Spleen (tissue), 11 donors: ENCODE measurements at regions not wholly inside any gene's neighbourhood (a gene's known extent, or its start where the extent isn't known, plus 50 kb on each side); places are given as distances from the start of the nearest gene placed in this dataset.

ENCODE experiments used
- DNase-seq: peaks from one replicate; pipeline ENCODE4 v3.0.0-alpha.2; 2020
- H3K27ac ChIP-seq, 8 donors: fragments of 200-600 bp; sonication (generic) in 7 of 8; 1 replicate in 4 of 8; 2 replicates in 4 of 8; pipeline versions ENCODE4 v1.5.0 to v1.8.0; 2016 to 2021; ENCODE audit warnings: inconsistent platforms in 4 of 8, mild to moderate bottlenecking in 4 of 8, moderate library complexity in 1 of 8
- H3K27me3 ChIP-seq, 7 donors: fragments of 200-600 bp; sonication (generic) in 6 of 7; replicated peaks in 1 of 7; 1 replicate in 4 of 7; 2 replicates in 3 of 7; pipeline versions ENCODE4 v1.5.0 to v1.8.0; 2016 to 2021; ENCODE audit warnings: inconsistent platforms in 3 of 7, mild to moderate bottlenecking in 1 of 7
- H3K36me3 ChIP-seq, 6 donors: fragments of 200-600 bp; sonication (generic) in 5 of 6; 1 replicate in 4 of 6; 2 replicates in 2 of 6; pipeline versions ENCODE4 v1.5.0 to v1.8.0; 2016 to 2021; ENCODE audit warnings: inconsistent platforms in 2 of 6
- H3K4me1 ChIP-seq, 6 donors: fragments of 200-600 bp; sonication (generic) in 5 of 6; 1 replicate in 3 of 6; 2 replicates in 3 of 6; pipeline versions ENCODE4 v1.5.0 to v1.8.0; 2016 to 2021; ENCODE audit warnings: inconsistent platforms in 3 of 6
- H3K4me3 ChIP-seq, 8 donors: fragments of 200-600 bp; sonication (generic) in 7 of 8; 1 replicate in 4 of 8; 2 replicates in 4 of 8; pipeline versions ENCODE4 v1.5.0 to v1.8.0; 2016 to 2021; ENCODE audit warnings: inconsistent platforms in 4 of 8, mild to moderate bottlenecking in 4 of 8, moderate library complexity in 2 of 8
- H3K9me3 ChIP-seq, 8 donors: fragments of 200-600 bp; sonication (generic) in 7 of 8; 1 replicate in 4 of 8; 2 replicates in 4 of 8; pipeline versions ENCODE4 v1.5.0 to v1.8.0; 2016 to 2021; ENCODE audit warnings: inconsistent platforms in 4 of 8
- CTCF ChIP-seq, 11 experiments: fragments of 200-600 bp in 7 of 11; fragments of 450-650 bp in 4 of 11; sonication (generic) in 4 of 11; IDR thresholded peaks in 8 of 11; conservative IDR thresholded peaks in 3 of 11; 1 replicate in 7 of 11; 2 replicates in 4 of 11; pipeline versions ENCODE4 v1.4.0 to v1.8.0; 2016 to 2021; ENCODE audit warnings: antibody characterized with exemption in 11 of 11, inconsistent platforms in 4 of 11, mild to moderate bottlenecking in 1 of 11
- POLR2A ChIP-seq, 3 donors: fragments of 450-650 bp; IDR thresholded peaks; one replicate each; pipeline ENCODE4 v1.5.1; 2017; ENCODE audit warnings: antibody characterized with exemption in 3 of 3, mild to moderate bottlenecking in 1 of 3
- POLR2AphosphoS5 ChIP-seq, 3 donors: sonication (generic); formaldehyde crosslinking; IDR thresholded peaks; one replicate each; pipeline ENCODE4 v1.5.1; 2017; ENCODE audit warnings: antibody characterized with exemption in 3 of 3
- WGBS, 5 donors: extraction: QIAGEN DNeasy Blood & Tissue Kit in 3 of 5; methylation state at CpG; one replicate each; pipeline versions ENCODE4 v1.1.5 to v1.1.7; 2013 to 2018; 5-methylcytosine and 5-hydroxymethylcytosine counted together
- intact Hi-C: fragments of 100-400 bp; cut with DNase I; formaldehyde crosslinking; loops from one replicate; pipeline ENCODE4 v1.15.0; 2023; ENCODE audit warnings: low total_unique reads
- donor health status: healthy with polysubstance abuse.
- donor health status: DM: no; HTN: no; CAD: no; lungs with moderate emphysema.
- donor health status: DM: no; HTN: no; CAD: no.
- donor health status: Bipolar disorder and iron deficiency.
- donor health status: healthy.
- donor health status: DM: no; HTN: no; CAD: no.
- donor health status: DM: yes; HTN: yes; CAD: no.

DNA sequence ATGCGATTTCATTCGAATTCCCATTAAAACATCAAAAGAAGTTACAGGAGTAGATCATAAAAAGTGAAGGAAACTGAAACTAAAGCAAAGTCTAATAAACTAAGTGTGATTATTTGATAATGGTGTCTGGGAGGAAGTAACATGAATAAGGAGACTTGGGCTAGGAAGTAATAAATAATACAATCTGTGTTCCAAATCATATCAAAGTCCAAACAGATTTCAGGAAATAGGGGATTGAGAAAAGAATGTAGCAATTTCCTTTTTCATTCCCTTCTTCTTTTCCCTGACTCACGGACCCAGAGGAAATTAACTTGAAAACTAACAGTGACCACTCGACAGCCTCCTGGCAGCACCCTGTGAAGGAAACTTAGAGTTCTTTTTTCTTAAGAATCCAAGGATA is 758.4 kb upstream of the GCFC2 start:
- WGBS, 5 donors: 37 to 46% (median 42%) methylated on average over 4 of the region's 4 CpGs
- Histone ChIP-seq H3K9me3 (peaks cover 0 to 22% (median 8%) of the 10 kb centered on the region in 8 donors), H3K27ac (peak overlapping the region in 1 of 8 donors; percentile 12), H3K36me3 (no peaks in the 10 kb centered on the region), H3K4me1 (no peaks in the 10 kb centered on the region), H3K27me3 (no peaks in the 10 kb centered on the region), H3K4me3 (no peak overlapping the region)
- TF ChIP-seq POLR2A (IDR thresholded peaks at IDR 0.05): no peak
- TF ChIP-seq CTCF (IDR thresholded peaks at IDR 0.05 in 8 of 11, conservative IDR thresholded peaks at IDR 0.05 in 3 of 11): no peak
- TF ChIP-seq POLR2AphosphoS5 (IDR thresholded peaks at IDR 0.05): no peak
- no peak for DNase-seq
- intact Hi-C loops: no loop called here

- intact Hi-C loops: no loop called here
- no peak overlapping the region for H3K4me3 ChIP-seq
- TF ChIP-seq POLR2AphosphoS5 (IDR thresholded peaks at IDR 0.05): no peak
- TF ChIP-seq CTCF (IDR thresholded peaks at IDR 0.05 in 8 of 11, conservative IDR thresholded peaks at IDR 0.05 in 3 of 11): no peak
- TF ChIP-seq POLR2A (IDR thresholded peaks at IDR 0.05): no peak
- no peaks in the 10 kb centered on the region for H3K36me3 ChIP-seq
- 79 to 97% (median 90%) methylated on average over 2 of the region's 2 CpGs for WGBS, 5 donors
- no peaks in the 10 kb centered on the region for H3K27me3 ChIP-seq
- DNase-seq: no peak
- H3K27ac ChIP-seq: no peak overlapping the region
- H3K4me1 ChIP-seq: no peaks in the 10 kb centered on the region
- H3K9me3 ChIP-seq: peaks cover 0 to 16% (median 5%) of the 10 kb centered on the region in 8 donors
Measured at GRCh38 chr2:76467326-76467725, 756.6 kb upstream of the GCFC2 start.

DNA sequence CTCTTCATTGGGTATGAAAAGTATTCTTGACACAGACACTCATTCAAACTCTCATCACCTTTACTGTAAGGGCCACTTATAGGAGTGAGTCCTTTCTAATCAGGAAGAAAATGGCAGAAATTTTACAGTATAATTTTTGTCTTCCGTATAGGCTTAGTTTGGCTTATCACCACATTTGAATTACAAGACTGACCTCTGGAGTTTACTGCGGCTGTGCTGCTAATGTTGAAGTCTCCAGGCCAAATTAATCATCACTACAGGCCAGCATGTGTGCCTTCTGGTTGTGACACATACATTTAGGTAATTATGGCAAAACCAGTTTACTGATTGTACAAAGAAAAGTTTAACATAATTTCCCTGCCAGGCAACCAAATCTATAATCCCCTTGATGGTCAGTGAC is 753.6 kb upstream of the GCFC2 start:
- intact Hi-C loops: no loop called here
- H3K27ac ChIP-seq: no peak overlapping the region
- TF ChIP-seq CTCF (IDR thresholded peaks at IDR 0.05 in 8 of 11, conservative IDR thresholded peaks at IDR 0.05 in 3 of 11) (no peak), POLR2A (IDR thresholded peaks at IDR 0.05) (no peak), POLR2AphosphoS5 (IDR thresholded peaks at IDR 0.05) (no peak)
- H3K27me3 ChIP-seq: no peaks in the 10 kb centered on the region
- H3K36me3 ChIP-seq: no peaks in the 10 kb centered on the region
- no peaks in the 10 kb centered on the region for H3K4me1 ChIP-seq
- 75 to 94% (median 87%) methylated on average over 2 of the region's 2 CpGs for WGBS, 5 donors
- DNase-seq: no peak
- no peak overlapping the region for H3K4me3 ChIP-seq
- H3K9me3 ChIP-seq: no peaks in the 10 kb centered on the region

DNA sequence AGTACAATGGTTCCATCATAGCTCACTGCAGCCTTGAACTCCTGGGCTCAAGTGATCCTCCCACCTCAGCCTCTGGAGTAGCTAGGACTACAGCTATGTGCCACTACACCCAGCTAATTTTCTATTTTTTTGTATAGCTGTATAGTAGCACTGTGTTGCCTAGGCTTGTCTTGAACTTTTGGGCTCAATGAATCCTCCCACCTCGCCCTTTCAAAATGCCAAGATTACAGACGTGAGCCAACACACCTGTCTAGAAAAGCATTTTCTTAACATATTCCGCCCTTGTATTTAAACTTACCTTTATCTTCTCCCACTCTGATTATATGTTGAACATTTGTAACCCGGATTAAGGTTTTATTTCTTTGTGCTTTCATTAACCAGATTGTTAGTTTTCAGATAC is 750.7 kb upstream of the GCFC2 start:
- H3K9me3 ChIP-seq: no peaks in the 10 kb centered on the region
- WGBS, 5 donors: 82 to 93% (median 85%) methylated on average over 4 of the region's 4 CpGs
- DNase-seq: no peak
- intact Hi-C loops: no loop called here
- no peaks in the 10 kb centered on the region for H3K36me3 ChIP-seq
- no peaks in the 10 kb centered on the region for H3K4me1 ChIP-seq
- no peaks in the 10 kb centered on the region for H3K27me3 ChIP-seq
- TF ChIP-seq POLR2A (IDR thresholded peaks at IDR 0.05) (no peak), CTCF (IDR thresholded peaks at IDR 0.05 in 8 of 11, conservative IDR thresholded peaks at IDR 0.05 in 3 of 11) (no peak), POLR2AphosphoS5 (IDR thresholded peaks at IDR 0.05) (no peak)
- no peak overlapping the region for H3K4me3 ChIP-seq
- H3K27ac ChIP-seq: no peak overlapping the region
